Heart right ventricle (tissue), 16 donors: ENCODE measurements at regions not wholly inside any gene's neighbourhood (a gene's known extent, or its start where the extent isn't known, plus 50 kb on each side); places are given as distances from the start of the nearest gene placed in this dataset.
A peak's percentile ranks its signal among the peaks of the same experiment; 100 is the strongest.

ENCODE experiments used
- ATAC-seq, 8 donors: fragments of 200-7000 bp; cut with Tn5 transposase; one replicate each; pipeline ENCODE4 v1.9.1; 2020; ENCODE audit warnings: mild to moderate bottlenecking in 8 of 8, moderate library complexity in 8 of 8, moderate number of reproducible peaks in 1 of 8
- DNase-seq, 2 donors: peaks; one replicate each; pipeline ENCODE4 v3.0.0-alpha.2; 2020
- H3K27ac ChIP-seq, 10 donors: fragments of 200-600 bp; sonication (generic) in 2 of 10; one replicate each; pipeline versions ENCODE4 v1.5.0 to v1.8.0; 2020 to 2022; ENCODE audit warnings: mild to moderate bottlenecking in 3 of 10
- H3K27me3 ChIP-seq, 7 donors: fragments of 200-600 bp; one replicate each; pipeline ENCODE4 v1.8.0; 2021 to 2022; ENCODE audit warnings: mild to moderate bottlenecking in 2 of 7
- H3K36me3 ChIP-seq, 9 donors: fragments of 200-600 bp; sonication (generic) in 1 of 9; one replicate each; pipeline versions ENCODE4 v1.5.0 to v1.8.0; 2020 to 2022; ENCODE audit warnings: mild to moderate bottlenecking in 2 of 9
- H3K4me1 ChIP-seq, 9 donors: fragments of 200-600 bp; sonication (generic) in 1 of 9; one replicate each; pipeline versions ENCODE4 v1.5.0 to v1.8.0; 2020 to 2022; ENCODE audit warnings: mild to moderate bottlenecking in 4 of 9
- H3K4me3 ChIP-seq, 10 donors: fragments of 200-600 bp; sonication (generic) in 2 of 10; one replicate each; pipeline versions ENCODE4 v1.5.0 to v1.8.0; 2020 to 2022; ENCODE audit warnings: mild to moderate bottlenecking in 7 of 10, moderate library complexity in 2 of 10
- H3K9me3 ChIP-seq, 11 donors: fragments of 200-600 bp in 10 of 11; sonication (generic) in 2 of 11; one replicate each; pipeline versions ENCODE4 v1.5.0 to v1.8.0; 2013 to 2022; ENCODE audit warnings: mild to moderate bottlenecking in 2 of 11, control low read depth in 1 of 11, moderate library complexity in 1 of 11
- CTCF ChIP-seq, 9 donors: fragments of 200-600 bp; sonication (generic) in 2 of 9; IDR thresholded peaks; one replicate each; pipeline versions ENCODE4 v1.5.0 to v1.8.0; 2021 to 2022; ENCODE audit warnings: antibody characterized with exemption in 9 of 9, mild to moderate bottlenecking in 5 of 9, moderate library complexity in 1 of 9
- WGBS, 2 donors: extraction: QIAGEN DNeasy Blood & Tissue Kit; methylation state at CpG; one replicate each; pipeline ENCODE4 v1.1.7; 2013; ENCODE audit warnings: inconsistent platforms in 1 of 2; 5-methylcytosine and 5-hydroxymethylcytosine counted together
- intact Hi-C, 10 donors: fragments of 100-400 bp; cut with DNase I; formaldehyde crosslinking; loops; one replicate each; pipeline versions ENCODE4 v1.11.1 to v1.14.2; 2022
- donor health status: Arrhythmogenic right ventricular cardiomyopathy.
- donor health status: ischemic (EF 13 %, LVEDD 7.1; RV severe dilation, severe dysfunction).
- donor health status: healthy with polysubstance abuse.
- donor health status: DM: no; HTN: yes; CAD: no.
- donor health status: DM: no; HTN: no; CAD: no.
- donor health status: ischemic (EF 25% LVEDD 6.9; RV normal size, moderate dysfunction).
- donor health status: ischemic (EF 25% LVEDD 5.7; RV mildly dilated, moderate dysfunction).
- donor health status: healthy.
- donor health status: DM: yes; HTN: yes; CAD: no.
- donor health status: Ischemic cardiomyopathy.
- donor health status: ischemic (EF 35%, LVEDD 5.7; RV mildly dilated, moderate dysfunction).
- donor health status: nonischemic (EF 11% LVEDD 7.7; RV severe dilation, severe dysfunction).
- donor health status: DM: yes; HTN: yes; CAD: no.
- donor health status: PGD.
- donor health status: ischemic (EF 29% LVEDD 5.4; RV normal size, mild dysfunction).
- donor health status: nonischemic (EF 23%, LVEDD 6.1; RV moderate dilation, normal function).

DNA sequence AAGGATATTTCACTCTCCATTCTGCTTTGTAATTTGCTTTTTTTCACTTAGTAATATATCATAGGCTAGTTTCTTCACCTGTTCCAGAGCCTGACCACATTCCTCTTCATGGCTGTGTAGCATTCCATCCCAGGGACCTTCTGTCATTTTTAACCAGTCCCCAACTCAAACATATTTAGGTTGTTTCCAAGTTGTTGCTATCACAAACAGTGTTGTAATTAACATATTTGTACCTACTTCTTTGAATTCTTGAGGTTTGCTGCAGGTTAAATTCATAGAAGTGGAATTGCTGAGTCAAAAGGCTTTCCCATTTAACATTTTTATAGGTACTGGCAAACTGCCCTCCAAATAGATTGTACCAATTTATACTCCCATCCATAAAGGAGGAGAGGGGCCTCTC, 65.1 kb upstream of the MED9 start:
- Histone ChIP-seq H3K27ac (no peak overlapping the region), H3K4me1 (peaks cover 0 to 49% (median 20%) of the 10 kb centered on the region in 9 donors), H3K36me3 (no peaks in the 10 kb centered on the region), H3K4me3 (no peak overlapping the region), H3K27me3 (no peaks in the 10 kb centered on the region), H3K9me3 (no peaks in the 10 kb centered on the region)
- ATAC-seq (no peak), DNase-seq (no peak)
- TF ChIP-seq CTCF (IDR thresholded peaks at IDR 0.05), result no peak
- intact Hi-C loops, result no loop called here

- Histone ChIP-seq H3K27me3 (no peaks in the 10 kb centered on the region), H3K27ac (peak overlapping the region in 1 of 10 donors; percentile 76), H3K4me3 (no peak overlapping the region), H3K9me3 (no peaks in the 10 kb centered on the region), H3K4me1 (peaks cover 0 to 54% (median 24%) of the 10 kb centered on the region in 9 donors), H3K36me3 (no peaks in the 10 kb centered on the region)
- WGBS, 2 donors, result 68 to 70% methylated on average over 4 of the region's 4 CpGs
- ATAC-seq (no peak), DNase-seq (no peak)
- no peak for TF ChIP-seq CTCF (IDR thresholded peaks at IDR 0.05)
- intact Hi-C loops, result no loop called here
These were observed 64.5 kb upstream of the MED9 start for GRCh38 chr17:17412326-17412725.

GRCh38 chr17:17413215-17413792, 63.5 kb upstream of the MED9 start:
- WGBS, 2 donors, result 69% methylated on average over 6 of the region's 6 CpGs
- DNase-seq (no peak), ATAC-seq (no peak)
- intact Hi-C loops, result no loop called here
- TF ChIP-seq CTCF (IDR thresholded peaks at IDR 0.05), result no peak
- Histone ChIP-seq H3K36me3 (no peaks in the 10 kb centered on the region), H3K27me3 (no peaks in the 10 kb centered on the region), H3K4me3 (no peak overlapping the region), H3K27ac (peak overlapping the region in 3 of 10 donors; percentile 59 to 76 (median 69)), H3K4me1 (peaks cover 2 to 55% (median 24%) of the 10 kb centered on the region in 9 donors), H3K9me3 (no peaks in the 10 kb centered on the region)

DNA sequence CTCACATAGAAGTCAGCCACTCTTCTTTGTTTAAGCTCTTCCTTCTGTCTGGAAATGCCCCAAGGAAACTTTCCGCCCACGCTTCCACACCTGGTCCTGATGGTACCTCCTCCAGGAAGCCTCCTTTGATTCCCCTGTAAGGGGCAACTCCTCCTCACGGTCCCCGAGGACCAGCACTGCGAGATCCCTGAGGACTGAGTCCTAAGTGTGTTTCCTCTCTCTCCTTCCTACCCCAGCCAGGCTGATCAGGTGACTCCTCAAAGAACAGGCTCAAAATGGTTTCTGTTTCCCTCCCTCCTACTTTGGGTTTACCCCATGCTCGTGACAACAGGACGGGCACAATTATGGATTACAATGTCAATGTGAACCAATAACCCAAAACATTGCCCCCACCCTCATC, 63.0 kb upstream of the MED9 start:
- H3K4me3 ChIP-seq, result no peak overlapping the region
- ATAC-seq, result no peak
- 63% methylated on average over 7 of the region's 7 CpGs for WGBS, 2 donors
- peaks cover 2 to 53% (median 29%) of the 10 kb centered on the region in 9 donors for H3K4me1 ChIP-seq
- H3K27ac ChIP-seq, result peak overlapping the region in 7 of 10 donors; percentile 15 to 76 (median 56)
- intact Hi-C loops, result no loop called here
- H3K9me3 ChIP-seq, result no peaks in the 10 kb centered on the region
- H3K27me3 ChIP-seq, result no peaks in the 10 kb centered on the region
- no peaks in the 10 kb centered on the region for H3K36me3 ChIP-seq
- no peak for TF ChIP-seq CTCF (IDR thresholded peaks at IDR 0.05)
- DNase-seq, result no peak
